Calu3 (cell line): ENCODE measurements at regions not wholly inside any gene's neighbourhood (a gene's known extent, or its start where the extent isn't known, plus 50 kb on each side); places are given as distances from the start of the nearest gene placed in this dataset.
A peak's percentile ranks its signal among the peaks of the same experiment; 100 is the strongest.

Source experiments
- BruUV-seq: library from RNA; stranded (reverse); fragments of 400-500 nt; replicated peaks from 2 replicates; lab custom pipeline; 2021; lab: Mats Ljungman, UMichigan
- CTCF ChIA-PET: fragments of 300-600 bp; sonication (Branson Sonifier 250); formaldehyde crosslinking; loops from one replicate; lab custom pipeline; 2022; ENCODE audit warnings: antibody characterized with exemption; lab: Charles Lee
- DNase-seq: peaks from one replicate; pipeline ENCODE4 v3.0.0; 2022
- H3K27ac Mint-ChIP-seq: one replicate; pipeline ENCODE4 v1.8.0; 2022; ENCODE audit warnings: mixed read lengths; ENCODE audit not compliant: unreplicated experiment
- H3K27me3 Mint-ChIP-seq: one replicate; pipeline ENCODE4 v1.8.0; 2022; ENCODE audit warnings: mixed read lengths; ENCODE audit not compliant: unreplicated experiment
- H3K36me3 Mint-ChIP-seq: one replicate; pipeline ENCODE4 v1.8.0; 2022; ENCODE audit warnings: mild to moderate bottlenecking, moderate library complexity, mixed read lengths; ENCODE audit not compliant: insufficient read depth, unreplicated experiment
- H3K4me1 Mint-ChIP-seq: one replicate; pipeline ENCODE4 v1.8.0; 2022; ENCODE audit warnings: mild to moderate bottlenecking, low read depth, mixed read lengths; ENCODE audit not compliant: unreplicated experiment
- H3K4me3 Mint-ChIP-seq: one replicate; pipeline ENCODE4 v1.8.0; 2022; ENCODE audit warnings: mild to moderate bottlenecking, low read depth, moderate library complexity, mixed read lengths; ENCODE audit not compliant: unreplicated experiment
- H3K9me3 Mint-ChIP-seq: one replicate; pipeline ENCODE4 v1.8.0; 2022; ENCODE audit warnings: low read depth, mixed read lengths; ENCODE audit not compliant: unreplicated experiment
- CTCF ChIP-seq: fragments of 200-600 bp; IDR thresholded peaks from one replicate; pipeline ENCODE4 v1.8.0; 2022; ENCODE audit warnings: antibody characterized with exemption; ENCODE audit not compliant: unreplicated experiment
- intact Hi-C: fragments of 100-400 bp; cut with micrococcal nuclease; formaldehyde crosslinking; loops from one replicate; pipeline ENCODE4 v1.10.0; 2022; ENCODE audit not compliant: unreplicated experiment

GRCh38 chr3:66606868-66607267 is 106.0 kb upstream of the LRIG1 start:
- intact Hi-C loops: no loop called here
- no peaks in the 10 kb centered on the region for H3K9me3 Mint-ChIP-seq
- DNase-seq: no peak
- H3K27me3 Mint-ChIP-seq: peaks cover 8% of the 10 kb centered on the region
- no peak for TF ChIP-seq CTCF
- BruUV-seq: no TSS peak
- H3K4me1 Mint-ChIP-seq: peaks cover 20% of the 10 kb centered on the region
- CTCF ChIA-PET: interaction anchor here (0.7 kb wide), 1 partner anchor 101 kb away, joined by 3 read pairs; no protein-coding TSS in a partner anchor
- H3K36me3 Mint-ChIP-seq: no peaks in the 10 kb centered on the region
- H3K4me3 Mint-ChIP-seq: no peak overlapping the region
- H3K27ac Mint-ChIP-seq: no peak overlapping the region

- peak; percentile 34 for DNase-seq
- no peak for TF ChIP-seq CTCF
- Mint-ChIP-seq H3K36me3 (no peaks in the 10 kb centered on the region), H3K9me3 (no peaks in the 10 kb centered on the region), H3K27ac (no peak overlapping the region), H3K27me3 (no peaks in the 10 kb centered on the region), H3K4me3 (no peak overlapping the region), H3K4me1 (peaks cover 12% of the 10 kb centered on the region)
- CTCF ChIA-PET: no interaction called here
- BruUV-seq: no TSS peak
- intact Hi-C loops: no loop called here
Observed at GRCh38 chr3:66609660-66610561, 109.1 kb upstream of the LRIG1 start.

- H3K4me1 Mint-ChIP-seq: peaks cover 12% of the 10 kb centered on the region
- intact Hi-C loops: no loop called here
- no peak for TF ChIP-seq CTCF
- CTCF ChIA-PET: no interaction called here
- H3K4me3 Mint-ChIP-seq: no peak overlapping the region
- DNase-seq: no peak
- H3K27ac Mint-ChIP-seq: no peak overlapping the region
- no peaks in the 10 kb centered on the region for H3K27me3 Mint-ChIP-seq
- H3K9me3 Mint-ChIP-seq: no peaks in the 10 kb centered on the region
- H3K36me3 Mint-ChIP-seq: no peaks in the 10 kb centered on the region
- BruUV-seq: no TSS peak
Observed at GRCh38 chr3:66610562-66610909, 109.7 kb upstream of the LRIG1 start.

- CTCF ChIA-PET: no interaction called here
- Mint-ChIP-seq H3K27me3 (no peaks in the 10 kb centered on the region), H3K27ac (no peak overlapping the region), H3K36me3 (no peaks in the 10 kb centered on the region), H3K4me3 (no peak overlapping the region), H3K4me1 (no peaks in the 10 kb centered on the region), H3K9me3 (no peaks in the 10 kb centered on the region)
- DNase-seq: no peak
- BruUV-seq: no TSS peak
- no peak for TF ChIP-seq CTCF
- intact Hi-C loops: no loop called here
Observed at GRCh38 chr3:66615643-66616301, 115.0 kb upstream of the LRIG1 start.
